ENCODE measurements at regions not wholly inside any gene's neighbourhood (a gene's known extent, or its start where the extent isn't known, plus 50 kb on each side); places are given as distances from the start of the nearest gene placed in this dataset.

GRCh38 chr6:7675353-7675945, 50.5 kb upstream of the BMP6 start:
- ChIA-PET POLR2A (no interaction called here), CTCF (no interaction called here)
- no peaks in the 10 kb centered on the region for H3K9me3 ChIP-seq (ENCODE audit: control insufficient read depth, insufficient read depth, low read depth, low read length)
- TF ChIP-seq POLR2AphosphoS5 (IDR thresholded peaks at IDR 0.05; ENCODE audit: low read depth, low read length) (no peak), REST (IDR thresholded peaks at IDR 0.05; ENCODE audit: insufficient read depth in 1 of 2, low read depth in 2 of 2, low read length in 1 of 2) (no peak), SIN3A (IDR thresholded peaks at IDR 0.05; ENCODE audit: borderline replicate concordance, insufficient read depth, low read depth, low read length) (no peak)
- TF ChIP-seq, protein P1, sequence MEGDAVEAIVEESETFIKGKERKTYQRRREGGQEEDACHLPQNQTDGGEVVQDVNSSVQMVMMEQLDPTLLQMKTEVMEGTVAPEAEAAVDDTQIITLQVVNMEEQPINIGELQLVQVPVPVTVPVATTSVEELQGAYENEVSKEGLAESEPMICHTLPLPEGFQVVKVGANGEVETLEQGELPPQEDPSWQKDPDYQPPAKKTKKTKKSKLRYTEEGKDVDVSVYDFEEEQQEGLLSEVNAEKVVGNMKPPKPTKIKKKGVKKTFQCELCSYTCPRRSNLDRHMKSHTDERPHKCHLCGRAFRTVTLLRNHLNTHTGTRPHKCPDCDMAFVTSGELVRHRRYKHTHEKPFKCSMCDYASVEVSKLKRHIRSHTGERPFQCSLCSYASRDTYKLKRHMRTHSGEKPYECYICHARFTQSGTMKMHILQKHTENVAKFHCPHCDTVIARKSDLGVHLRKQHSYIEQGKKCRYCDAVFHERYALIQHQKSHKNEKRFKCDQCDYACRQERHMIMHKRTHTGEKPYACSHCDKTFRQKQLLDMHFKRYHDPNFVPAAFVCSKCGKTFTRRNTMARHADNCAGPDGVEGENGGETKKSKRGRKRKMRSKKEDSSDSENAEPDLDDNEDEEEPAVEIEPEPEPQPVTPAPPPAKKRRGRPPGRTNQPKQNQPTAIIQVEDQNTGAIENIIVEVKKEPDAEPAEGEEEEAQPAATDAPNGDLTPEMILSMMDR (IDR thresholded peaks at IDR 0.05) = no peak
- BruUV-seq (replicated peaks) = no TSS peak
- ATAC-seq (no peak), DNase-seq (ENCODE audit: low read depth, low spot score) (no peak)
- in situ Hi-C loops (cut with HindIII; ENCODE audit: low pct_unique_long_range_greater_than_20kb, low sequenced_read_pairs) = no loop called here
- H3K4me1 ChIP-seq (ENCODE audit: control insufficient read depth, insufficient read depth, low read length) = no peaks in the 10 kb centered on the region
- no peak overlapping the region for H3K27ac ChIP-seq (ENCODE audit: low read length)
- no peak overlapping the region for H3K4me3 ChIP-seq (ENCODE audit: low read depth in 2 of 2, low read length in 2 of 2)
- H3K36me3 ChIP-seq (ENCODE audit: control insufficient read depth, insufficient read depth, low read length) = no peaks in the 10 kb centered on the region
- H3K27me3 ChIP-seq (ENCODE audit: control insufficient read depth, insufficient read depth, low read length) = peaks cover 3% of the 10 kb centered on the region; the same call in 1 of the 2 replicates
- intact Hi-C loops (cut with micrococcal nuclease; ENCODE audit: unreplicated experiment) = no loop called here
